Heart left ventricle (tissue), 16 donors: ENCODE measurements at regions not wholly inside any gene's neighbourhood (a gene's known extent, or its start where the extent isn't known, plus 50 kb on each side); places are given as distances from the start of the nearest gene placed in this dataset.

Experiments
- ATAC-seq, 4 donors: fragments of 200-7000 bp; cut with Tn5 transposase; one replicate each; pipeline ENCODE4 v1.9.1; 2020 to 2022; ENCODE audit warnings: moderate library complexity in 4 of 4, mild to moderate bottlenecking in 3 of 4, moderate number of reproducible peaks in 1 of 4
- DNase-seq, 5 donors: peaks; one replicate each; pipeline ENCODE4 v3.0.0-alpha.2; 2020
- H3K27ac ChIP-seq, 12 donors: fragments of 200-600 bp; sonication (generic) in 4 of 12; one replicate each; pipeline versions ENCODE4 v1.5.0 to v1.8.0; 2016 to 2022; ENCODE audit warnings: mild to moderate bottlenecking in 2 of 12
- H3K27me3 ChIP-seq, 9 donors: fragments of 200-600 bp; sonication (generic) in 2 of 9; one replicate each; pipeline versions ENCODE4 v1.5.1 to v1.8.0; 2016 to 2022; ENCODE audit warnings: mild to moderate bottlenecking in 3 of 9
- H3K36me3 ChIP-seq, 9 donors: fragments of 200-600 bp; sonication (generic) in 2 of 9; one replicate each; pipeline versions ENCODE4 v1.5.0 to v1.8.0; 2018 to 2022; ENCODE audit warnings: mild to moderate bottlenecking in 2 of 9
- H3K4me1 ChIP-seq, 12 donors: fragments of 200-600 bp; sonication (generic) in 4 of 12; one replicate each; pipeline versions ENCODE4 v1.5.0 to v1.8.0; 2016 to 2022; ENCODE audit warnings: mild to moderate bottlenecking in 3 of 12
- H3K4me3 ChIP-seq, 12 donors: fragments of 200-600 bp; sonication (generic) in 4 of 12; one replicate each; pipeline versions ENCODE4 v1.5.0 to v1.8.0; 2017 to 2022; ENCODE audit warnings: mild to moderate bottlenecking in 9 of 12, moderate library complexity in 4 of 12
- H3K9me3 ChIP-seq, 12 donors: fragments of 200-600 bp; sonication (generic) in 4 of 12; one replicate each; pipeline versions ENCODE4 v1.5.0 to v1.8.0; 2016 to 2022; ENCODE audit warnings: mild to moderate bottlenecking in 1 of 12
- CTCF ChIP-seq, 12 donors: fragments of 200-600 bp; sonication (generic) in 4 of 12; IDR thresholded peaks; one replicate each; pipeline versions ENCODE4 v1.5.0 to v1.8.0; 2018 to 2022; ENCODE audit warnings: antibody characterized with exemption in 12 of 12, mild to moderate bottlenecking in 5 of 12
- POLR2A ChIP-seq, 2 donors: fragments of 450-650 bp; IDR thresholded peaks; one replicate each; pipeline ENCODE4 v1.6.1; 2017; ENCODE audit warnings: antibody characterized with exemption in 2 of 2, mild to moderate bottlenecking in 2 of 2, moderate library complexity in 2 of 2
- WGBS, 4 donors: extraction: QIAGEN DNeasy Blood & Tissue Kit in 2 of 4; methylation state at CpG; one replicate each; pipeline versions ENCODE4 v1.1.5 to v1.1.7; 2013 to 2018; 5-methylcytosine and 5-hydroxymethylcytosine counted together
- intact Hi-C, 10 donors: fragments of 100-400 bp; cut with DNase I; formaldehyde crosslinking; loops; one replicate each; pipeline versions ENCODE4 v1.11.1 to v1.14.2; 2022
- donor health status: ischemic (EF 13 %, LVEDD 7.1; RV severe dilation, severe dysfunction).
- donor health status: healthy with polysubstance abuse.
- donor health status: DM: no; HTN: yes; CAD: no.
- donor health status: DM: no; HTN: no; CAD: no.
- donor health status: ischemic (EF 25% LVEDD 6.9; RV normal size, moderate dysfunction).
- donor health status: ischemic (EF 25% LVEDD 5.7; RV mildly dilated, moderate dysfunction).
- donor health status: healthy.
- donor health status: DM: yes; HTN: yes; CAD: no.
- donor health status: ischemic (EF 35%, LVEDD 5.7; RV mildly dilated, moderate dysfunction).
- donor health status: nonischemic (EF 11% LVEDD 7.7; RV severe dilation, severe dysfunction).
- donor health status: DM: yes; HTN: yes; CAD: no.
- donor health status: PGD.
- donor health status: ischemic (EF 29% LVEDD 5.4; RV normal size, mild dysfunction).
- donor health status: nonischemic (EF 23%, LVEDD 6.1; RV moderate dilation, normal function).

GRCh38 chr7:26074919-26075318, 77.1 kb upstream of the NFE2L3 start:
- TF ChIP-seq POLR2A (IDR thresholded peaks at IDR 0.05) (no peak), CTCF (IDR thresholded peaks at IDR 0.05) (no peak)
- Histone ChIP-seq H3K27ac (no peak overlapping the region), H3K27me3 (peaks cover 4 to 62% (median 25%) of the 10 kb centered on the region in 9 donors), H3K4me3 (no peak overlapping the region), H3K36me3 (no peaks in the 10 kb centered on the region), H3K4me1 (peaks cover 0 to 5% (median 0%) of the 10 kb centered on the region in 12 donors), H3K9me3 (no peaks in the 10 kb centered on the region)
- intact Hi-C loops = loop anchor here in 1 of 10 donors (10.0 kb wide), 1 partner anchor 1090 kb away; the partner anchor contains the start of gene HOXA9
- DNase-seq (no peak), ATAC-seq (no peak)
- WGBS, 4 donors = 64 to 73% (median 68%) methylated on average over 4 of the region's 4 CpGs

- TF ChIP-seq POLR2A (IDR thresholded peaks at IDR 0.05) = no peak
- no peak for TF ChIP-seq CTCF (IDR thresholded peaks at IDR 0.05)
Observed at GRCh38 chr7:26076691-26077090, 75.3 kb upstream of the NFE2L3 start.

DNA sequence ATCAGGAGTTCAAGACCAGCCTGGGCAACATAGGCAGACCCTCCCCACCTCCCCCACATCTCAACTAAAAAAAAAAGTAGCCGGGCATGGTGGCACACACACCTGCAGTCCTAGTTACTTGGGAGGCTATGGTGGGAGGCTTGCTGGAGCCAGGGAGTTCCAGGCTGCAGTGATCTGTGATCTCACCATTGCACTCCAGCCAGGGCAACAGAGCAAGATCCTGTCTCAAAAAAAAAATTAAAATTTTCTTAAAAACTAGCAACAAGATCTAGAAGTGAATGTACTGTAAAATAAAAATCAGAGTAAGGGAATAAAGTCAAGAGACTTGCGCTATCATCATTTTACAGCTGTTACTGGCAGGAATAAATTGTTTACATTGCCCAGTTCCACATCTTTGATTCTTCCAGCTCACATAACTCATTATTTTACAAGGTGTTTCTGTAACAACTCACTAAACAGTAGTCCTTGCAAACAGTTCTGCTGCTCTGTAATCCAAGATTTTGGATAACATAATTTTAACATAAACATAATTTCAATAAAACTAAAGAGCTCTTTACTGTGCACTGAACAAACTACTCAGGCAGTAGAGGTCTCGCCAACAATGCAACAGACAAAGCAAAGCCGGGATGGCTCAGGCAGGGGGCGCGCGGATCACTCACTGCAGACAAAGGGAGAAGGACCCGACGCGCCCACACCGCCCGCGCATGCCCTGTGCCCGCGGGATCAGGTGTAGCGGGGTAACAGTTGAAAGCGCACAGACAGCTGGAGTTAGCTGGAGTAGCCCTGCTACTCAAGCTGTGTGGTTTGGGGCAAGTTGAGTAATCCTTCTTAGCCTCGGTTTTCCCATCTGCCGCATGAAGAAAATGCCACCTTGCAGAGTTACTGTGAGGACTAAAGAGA, 73.3 kb upstream of the NFE2L3 start:
- Histone ChIP-seq H3K36me3 (no peaks in the 10 kb centered on the region), H3K9me3 (no peaks in the 10 kb centered on the region), H3K27ac (no peak overlapping the region), H3K27me3 (peaks cover 4 to 85% (median 33%) of the 10 kb centered on the region in 9 donors), H3K4me1 (peaks cover 0 to 5% (median 0%) of the 10 kb centered on the region in 12 donors), H3K4me3 (no peak overlapping the region)
- DNase-seq = peak; percentile 25 to 83 (median 54)
- peak in 10 of 12 donors; percentile 13 to 47 (median 32) for TF ChIP-seq CTCF (IDR thresholded peaks at IDR 0.05)
- TF ChIP-seq POLR2A (IDR thresholded peaks at IDR 0.05) = no peak
- 13 to 18% (median 14%) methylated on average over 14 to 19 of the region's 19 CpGs for WGBS, 4 donors
- ATAC-seq = peak; percentile 58 to 83 (median 78)
- intact Hi-C loops = loop anchor here in 1 of 10 donors (10.0 kb wide), 1 partner anchor 1086 kb away; the partner anchor contains the start of gene HOXA9

More at GRCh38 chr7:26076691-26077090, 75.3 kb upstream of the NFE2L3 start:
- H3K27ac ChIP-seq = no peak overlapping the region
- DNase-seq (no peak), ATAC-seq (no peak)
- H3K9me3 ChIP-seq = no peaks in the 10 kb centered on the region
- WGBS, 4 donors = 79 to 93% (median 85%) methylated on average over 6 of the region's 6 CpGs
- intact Hi-C loops = loop anchor here in 1 of 10 donors (10.0 kb wide), 1 partner anchor 1088 kb away; the partner anchor contains the start of gene HOXA9
- peaks cover 0 to 5% (median 0%) of the 10 kb centered on the region in 12 donors for H3K4me1 ChIP-seq
- no peak overlapping the region for H3K4me3 ChIP-seq
- peaks cover 4 to 77% (median 37%) of the 10 kb centered on the region in 9 donors for H3K27me3 ChIP-seq
- H3K36me3 ChIP-seq = no peaks in the 10 kb centered on the region

GRCh38 chr7:26081638-26082037, 70.4 kb upstream of the NFE2L3 start:
- intact Hi-C loops = loop anchor here in 4 of 10 donors (10.0 kb wide), 2 partner anchors 583 to 1073 kb away; partner anchors contain the start of genes HOXA3 (in 2 of the 4) and HOXA7 (in 2 of the 4)
- Histone ChIP-seq H3K27ac (no peak overlapping the region), H3K36me3 (no peaks in the 10 kb centered on the region), H3K27me3 (peaks cover 4 to 67% (median 20%) of the 10 kb centered on the region in 9 donors), H3K4me3 (no peak overlapping the region), H3K4me1 (peaks cover 0 to 5% (median 0%) of the 10 kb centered on the region in 12 donors), H3K9me3 (no peaks in the 10 kb centered on the region)
- ATAC-seq (no peak), DNase-seq (no peak)
- no peak for TF ChIP-seq CTCF (IDR thresholded peaks at IDR 0.05)
- TF ChIP-seq POLR2A (IDR thresholded peaks at IDR 0.05) = no peak
- 49 to 56% (median 52%) methylated on average over 2 of the region's 2 CpGs for WGBS, 4 donors
